ENCODE measurements at regions not wholly inside any gene's neighbourhood (a gene's known extent, or its start where the extent isn't known, plus 50 kb on each side); places are given as distances from the start of the nearest gene placed in this dataset.

- Histone ChIP-seq H3K9me3 (ENCODE audit: control insufficient read depth, low read length) (peaks cover 3% of the 10 kb centered on the region), H3K4me1 (ENCODE audit: control insufficient read depth in 1 of 2, insufficient read depth in 2 of 2, low read length in 2 of 2) (no peaks in the 10 kb centered on the region), H3K27ac (ENCODE audit: low read depth in 1 of 2, low read length in 2 of 2) (no peak overlapping the region), H3K27me3 (ENCODE audit: control insufficient read depth in 1 of 2, insufficient read depth in 2 of 2, low read length in 1 of 2) (no peaks in the 10 kb centered on the region), H3K36me3 (ENCODE audit: control insufficient read depth in 1 of 2, insufficient read depth in 2 of 2, low read length in 1 of 2) (no peaks in the 10 kb centered on the region), H3K4me3 (ENCODE audit: low read length in 2 of 2) (no peak overlapping the region)
- intact Hi-C loops (cut with DNase I), result no loop called here
- ATAC-seq (ENCODE audit: low FRiP score) (no peak), DNase-seq (no peak)
- 91 to 97% methylated on average over 1 of the region's 1 CpG for WGBS, 2 donors
These were observed 69.8 kb downstream of the FOXD1 start for GRCh38 chr5:73378765-73379164.

- Histone ChIP-seq H3K27me3 (ENCODE audit: control insufficient read depth in 1 of 2, insufficient read depth in 2 of 2, low read length in 1 of 2) (no peaks in the 10 kb centered on the region), H3K9me3 (ENCODE audit: control insufficient read depth, low read length) (no peaks in the 10 kb centered on the region), H3K4me1 (ENCODE audit: control insufficient read depth in 1 of 2, insufficient read depth in 2 of 2, low read length in 2 of 2) (no peaks in the 10 kb centered on the region), H3K36me3 (ENCODE audit: control insufficient read depth in 1 of 2, insufficient read depth in 2 of 2, low read length in 1 of 2) (no peaks in the 10 kb centered on the region), H3K27ac (ENCODE audit: low read depth in 1 of 2, low read length in 2 of 2) (no peak overlapping the region), H3K4me3 (ENCODE audit: low read length in 2 of 2) (no peak overlapping the region)
- intact Hi-C loops (cut with DNase I), result no loop called here
- WGBS, 2 donors, result 91% methylated on average over 5 of the region's 5 CpGs
- DNase-seq, result no peak
- no peak for ATAC-seq (ENCODE audit: low FRiP score)
These were observed 70.5 kb downstream of the FOXD1 start for GRCh38 chr5:73378070-73378469.

GRCh38 chr5:73376618-73377170, 71.9 kb downstream of the FOXD1 start:
- no peak overlapping the region for H3K4me3 ChIP-seq (ENCODE audit: low read length in 2 of 2)
- H3K36me3 ChIP-seq (ENCODE audit: control insufficient read depth in 1 of 2, insufficient read depth in 2 of 2, low read length in 1 of 2), result no peaks in the 10 kb centered on the region
- H3K4me1 ChIP-seq (ENCODE audit: control insufficient read depth in 1 of 2, insufficient read depth in 2 of 2, low read length in 2 of 2), result no peaks in the 10 kb centered on the region
- DNase-seq (no peak), ATAC-seq (ENCODE audit: low FRiP score) (no peak)
- no peaks in the 10 kb centered on the region for H3K9me3 ChIP-seq (ENCODE audit: control insufficient read depth, low read length)
- peaks cover 0 to 2% of the 10 kb centered on the region in 2 donors for H3K27me3 ChIP-seq (ENCODE audit: control insufficient read depth in 1 of 2, insufficient read depth in 2 of 2, low read length in 1 of 2)
- H3K27ac ChIP-seq (ENCODE audit: low read depth in 1 of 2, low read length in 2 of 2), result no peak overlapping the region
- 80 to 90% methylated on average over 3 of the region's 3 CpGs for WGBS, 2 donors
- intact Hi-C loops (cut with DNase I), result no loop called here

- intact Hi-C loops (cut with DNase I), result no loop called here
- Histone ChIP-seq H3K4me3 (ENCODE audit: low read length in 2 of 2) (no peak overlapping the region), H3K27me3 (ENCODE audit: control insufficient read depth in 1 of 2, insufficient read depth in 2 of 2, low read length in 1 of 2) (peaks cover 0 to 2% of the 10 kb centered on the region in 2 donors), H3K9me3 (ENCODE audit: control insufficient read depth, low read length) (no peaks in the 10 kb centered on the region), H3K4me1 (ENCODE audit: control insufficient read depth in 1 of 2, insufficient read depth in 2 of 2, low read length in 2 of 2) (no peaks in the 10 kb centered on the region), H3K36me3 (ENCODE audit: control insufficient read depth in 1 of 2, insufficient read depth in 2 of 2, low read length in 1 of 2) (no peaks in the 10 kb centered on the region), H3K27ac (ENCODE audit: low read depth in 1 of 2, low read length in 2 of 2) (no peak overlapping the region)
- WGBS, 2 donors, result 67 to 92% methylated on average over 2 of the region's 2 CpGs
- ATAC-seq (ENCODE audit: low FRiP score) (no peak), DNase-seq (no peak)
These were observed 72.6 kb downstream of the FOXD1 start for GRCh38 chr5:73375949-73376348.

GRCh38 chr5:73375191-73375545, 73.4 kb downstream of the FOXD1 start:
- no peak overlapping the region for H3K4me3 ChIP-seq (ENCODE audit: low read length in 2 of 2)
- intact Hi-C loops (cut with DNase I), result no loop called here
- H3K36me3 ChIP-seq (ENCODE audit: control insufficient read depth in 1 of 2, insufficient read depth in 2 of 2, low read length in 1 of 2), result no peaks in the 10 kb centered on the region
- 86 to 90% methylated on average over 2 of the region's 2 CpGs for WGBS, 2 donors
- peaks cover 0 to 2% of the 10 kb centered on the region in 2 donors for H3K27me3 ChIP-seq (ENCODE audit: control insufficient read depth in 1 of 2, insufficient read depth in 2 of 2, low read length in 1 of 2)
- no peak overlapping the region for H3K27ac ChIP-seq (ENCODE audit: low read depth in 1 of 2, low read length in 2 of 2)
- DNase-seq (no peak), ATAC-seq (ENCODE audit: low FRiP score) (no peak)
- H3K4me1 ChIP-seq (ENCODE audit: control insufficient read depth in 1 of 2, insufficient read depth in 2 of 2, low read length in 2 of 2), result no peaks in the 10 kb centered on the region
- no peaks in the 10 kb centered on the region for H3K9me3 ChIP-seq (ENCODE audit: control insufficient read depth, low read length)

GRCh38 chr5:73374520-73375190, 73.9 kb downstream of the FOXD1 start:
- H3K4me1 ChIP-seq (ENCODE audit: control insufficient read depth in 1 of 2, insufficient read depth in 2 of 2, low read length in 2 of 2), result no peaks in the 10 kb centered on the region
- no peaks in the 10 kb centered on the region for H3K36me3 ChIP-seq (ENCODE audit: control insufficient read depth in 1 of 2, insufficient read depth in 2 of 2, low read length in 1 of 2)
- H3K27ac ChIP-seq (ENCODE audit: low read depth in 1 of 2, low read length in 2 of 2), result no peak overlapping the region
- ATAC-seq (ENCODE audit: low FRiP score) (no peak), DNase-seq (no peak)
- peaks cover 0 to 2% of the 10 kb centered on the region in 2 donors for H3K27me3 ChIP-seq (ENCODE audit: control insufficient read depth in 1 of 2, insufficient read depth in 2 of 2, low read length in 1 of 2)
- 69 to 80% methylated on average over 7 of the region's 7 CpGs for WGBS, 2 donors
- no peak overlapping the region for H3K4me3 ChIP-seq (ENCODE audit: low read length in 2 of 2)
- intact Hi-C loops (cut with DNase I), result no loop called here
- H3K9me3 ChIP-seq (ENCODE audit: control insufficient read depth, low read length), result no peaks in the 10 kb centered on the region

GRCh38 chr5:73373814-73374510, 74.6 kb downstream of the FOXD1 start:
- ATAC-seq (ENCODE audit: low FRiP score) (no peak), DNase-seq (no peak)
- Histone ChIP-seq H3K9me3 (ENCODE audit: control insufficient read depth, low read length) (no peaks in the 10 kb centered on the region), H3K4me3 (ENCODE audit: low read length in 2 of 2) (no peak overlapping the region), H3K27me3 (ENCODE audit: control insufficient read depth in 1 of 2, insufficient read depth in 2 of 2, low read length in 1 of 2) (peaks cover 0 to 2% of the 10 kb centered on the region in 2 donors), H3K36me3 (ENCODE audit: control insufficient read depth in 1 of 2, insufficient read depth in 2 of 2, low read length in 1 of 2) (no peaks in the 10 kb centered on the region), H3K27ac (ENCODE audit: low read depth in 1 of 2, low read length in 2 of 2) (no peak overlapping the region), H3K4me1 (ENCODE audit: control insufficient read depth in 1 of 2, insufficient read depth in 2 of 2, low read length in 2 of 2) (no peaks in the 10 kb centered on the region)
- WGBS, 2 donors, result 83 to 87% methylated on average over 3 of the region's 3 CpGs
- intact Hi-C loops (cut with DNase I), result no loop called here

- Histone ChIP-seq H3K4me3 (ENCODE audit: low read length in 2 of 2) (no peak overlapping the region), H3K9me3 (ENCODE audit: control insufficient read depth, low read length) (no peaks in the 10 kb centered on the region), H3K27ac (ENCODE audit: low read depth in 1 of 2, low read length in 2 of 2) (no peak overlapping the region), H3K36me3 (ENCODE audit: control insufficient read depth in 1 of 2, insufficient read depth in 2 of 2, low read length in 1 of 2) (no peaks in the 10 kb centered on the region), H3K27me3 (ENCODE audit: control insufficient read depth in 1 of 2, insufficient read depth in 2 of 2, low read length in 1 of 2) (peaks cover 0 to 4% of the 10 kb centered on the region in 2 donors), H3K4me1 (ENCODE audit: control insufficient read depth in 1 of 2, insufficient read depth in 2 of 2, low read length in 2 of 2) (no peaks in the 10 kb centered on the region)
- intact Hi-C loops (cut with DNase I), result no loop called here
- DNase-seq (no peak), ATAC-seq (ENCODE audit: low FRiP score) (no peak)
- WGBS, 2 donors, result 62 to 66% methylated on average over 12 of the region's 12 CpGs
These were observed 77.7 kb downstream of the FOXD1 start for GRCh38 chr5:73370640-73371583.

Measured in aorta (tissue), 5 donors.